ENCODE measurements at regions not wholly inside any gene's neighbourhood (a gene's known extent, or its start where the extent isn't known, plus 50 kb on each side); places are given as distances from the start of the nearest gene placed in this dataset.

- no peaks in the 10 kb centered on the region for H3K4me1 ChIP-seq
- H3K9me3 ChIP-seq = no peaks in the 10 kb centered on the region
- H3K4me3 ChIP-seq = no peak overlapping the region
- no peak for DNase-seq
- ATAC-seq (ENCODE audit: low FRiP score in 2 of 2) = no peak
- H3K27ac ChIP-seq = no peak overlapping the region
- no peaks in the 10 kb centered on the region for H3K27me3 ChIP-seq
- TF ChIP-seq POLR2A (IDR thresholded peaks at IDR 0.05) = no peak
- WGBS, 2 donors = 82 to 90% methylated on average over 2 of the region's 2 CpGs
- no peaks in the 10 kb centered on the region for H3K36me3 ChIP-seq
Observed at GRCh38 chr13:56349866-56350265, 790.9 kb upstream of the PRR20A start.

- H3K4me1 ChIP-seq = no peaks in the 10 kb centered on the region
- DNase-seq (no peak), ATAC-seq (ENCODE audit: low FRiP score in 2 of 2) (no peak)
- no peak overlapping the region for H3K27ac ChIP-seq
- TF ChIP-seq POLR2AphosphoS5 (IDR thresholded peaks at IDR 0.05) (no peak), EP300 (IDR thresholded peaks at IDR 0.05) (no peak), POLR2A (IDR thresholded peaks at IDR 0.05) (no peak), CTCF (IDR thresholded peaks at IDR 0.05) (no peak)
- 46 to 77% methylated on average over 3 of the region's 3 CpGs for WGBS, 2 donors
- H3K9me3 ChIP-seq = no peaks in the 10 kb centered on the region
- H3K27me3 ChIP-seq = no peaks in the 10 kb centered on the region
- no peaks in the 10 kb centered on the region for H3K36me3 ChIP-seq
- H3K4me3 ChIP-seq = no peak overlapping the region
Observed at GRCh38 chr13:56351041-56351440, 789.7 kb upstream of the PRR20A start.

- H3K27me3 ChIP-seq = no peaks in the 10 kb centered on the region
- no peak overlapping the region for H3K27ac ChIP-seq
- WGBS, 2 donors = 61 to 70% methylated on average over 4 of the region's 4 CpGs
- DNase-seq = no peak
- H3K9me3 ChIP-seq = no peaks in the 10 kb centered on the region
- H3K4me1 ChIP-seq = no peaks in the 10 kb centered on the region
- no peak for ATAC-seq (ENCODE audit: low FRiP score in 2 of 2)
- H3K4me3 ChIP-seq = no peak overlapping the region
- H3K36me3 ChIP-seq = no peaks in the 10 kb centered on the region
- TF ChIP-seq POLR2A (IDR thresholded peaks at IDR 0.05) (no peak), CTCF (IDR thresholded peaks at IDR 0.05) (no peak), EP300 (IDR thresholded peaks at IDR 0.05) (no peak), POLR2AphosphoS5 (IDR thresholded peaks at IDR 0.05) (no peak)
Observed at GRCh38 chr13:56352361-56352760, 788.4 kb upstream of the PRR20A start.

- H3K27me3 ChIP-seq = no peaks in the 10 kb centered on the region
- no peak for TF ChIP-seq POLR2A (IDR thresholded peaks at IDR 0.05)
- TF ChIP-seq CTCF (IDR thresholded peaks at IDR 0.05) = no peak
- TF ChIP-seq EP300 (IDR thresholded peaks at IDR 0.05) = no peak
- no peak for TF ChIP-seq POLR2AphosphoS5 (IDR thresholded peaks at IDR 0.05)
- no peak overlapping the region for H3K27ac ChIP-seq
- no peaks in the 10 kb centered on the region for H3K4me1 ChIP-seq
- ATAC-seq (ENCODE audit: low FRiP score in 2 of 2) (no peak), DNase-seq (no peak)
- H3K36me3 ChIP-seq = no peaks in the 10 kb centered on the region
- H3K4me3 ChIP-seq = no peak overlapping the region
- H3K9me3 ChIP-seq = no peaks in the 10 kb centered on the region
Observed at GRCh38 chr13:56352901-56353300, 787.8 kb upstream of the PRR20A start.

- Histone ChIP-seq H3K36me3 (no peaks in the 10 kb centered on the region), H3K9me3 (no peaks in the 10 kb centered on the region), H3K4me3 (no peak overlapping the region), H3K4me1 (no peaks in the 10 kb centered on the region), H3K27ac (no peak overlapping the region), H3K27me3 (no peaks in the 10 kb centered on the region)
- WGBS, 2 donors = 91 to 92% methylated on average over 1 of the region's 1 CpG
- DNase-seq (no peak), ATAC-seq (ENCODE audit: low FRiP score in 2 of 2) (no peak)
- TF ChIP-seq EP300 (IDR thresholded peaks at IDR 0.05) (no peak), POLR2AphosphoS5 (IDR thresholded peaks at IDR 0.05) (no peak), CTCF (IDR thresholded peaks at IDR 0.05) (no peak), POLR2A (IDR thresholded peaks at IDR 0.05) (no peak)
Observed at GRCh38 chr13:56356690-56357089, 784.0 kb upstream of the PRR20A start.
